Nephron progenitor cell (in vitro differentiated cells): ENCODE measurements at regions not wholly inside any gene's neighbourhood (a gene's known extent, or its start where the extent isn't known, plus 50 kb on each side); places are given as distances from the start of the nearest gene placed in this dataset.

Source experiments
- DNase-seq: peaks from one replicate; pipeline ENCODE4 v3.0.0; 2021
- H3K27ac Mint-ChIP-seq: 2 replicates; pipeline ENCODE4 v1.8.0; 2021; ENCODE audit warnings: mild to moderate bottlenecking, moderate library complexity, mixed read lengths
- H3K27me3 Mint-ChIP-seq: 2 replicates; pipeline ENCODE4 v1.8.0; 2021; ENCODE audit warnings: mild to moderate bottlenecking, low read depth, mixed read lengths; ENCODE audit not compliant: poor library complexity
- H3K36me3 Mint-ChIP-seq: 2 replicates; pipeline ENCODE4 v1.8.0; 2021; ENCODE audit warnings: low read depth, mixed read lengths
- H3K4me1 Mint-ChIP-seq: 2 replicates; pipeline ENCODE4 v1.8.0; 2021; ENCODE audit warnings: mixed read lengths
- H3K4me3 Mint-ChIP-seq: 2 replicates; pipeline ENCODE4 v1.8.0; 2021; ENCODE audit warnings: mild to moderate bottlenecking, moderate library complexity, mixed read lengths
- H3K9me3 Mint-ChIP-seq: 2 replicates; pipeline ENCODE4 v1.8.0; 2021; ENCODE audit warnings: mild to moderate bottlenecking, moderate library complexity, mixed read lengths
- CTCF ChIP-seq: fragments of 200-600 bp; sonication (generic); IDR thresholded peaks from 2 replicates; pipeline ENCODE4 v1.5.0; 2021; ENCODE audit warnings: antibody characterized with exemption

- Mint-ChIP-seq H3K36me3 (no peaks in the 10 kb centered on the region), H3K4me1 (no peaks in the 10 kb centered on the region), H3K27me3 (peaks cover 3% of the 10 kb centered on the region), H3K9me3 (no peaks in the 10 kb centered on the region), H3K27ac (no peak overlapping the region), H3K4me3 (no peak overlapping the region)
- TF ChIP-seq CTCF, result no peak
- no peak for DNase-seq
Measured at GRCh38 chr6:10302566-10303235, 112.2 kb downstream of the TFAP2A start.

- no peaks in the 10 kb centered on the region for H3K36me3 Mint-ChIP-seq
- H3K4me3 Mint-ChIP-seq, result no peak overlapping the region
- no peaks in the 10 kb centered on the region for H3K9me3 Mint-ChIP-seq
- peaks cover 3% of the 10 kb centered on the region for H3K27me3 Mint-ChIP-seq
- DNase-seq, result no peak
- H3K4me1 Mint-ChIP-seq, result no peaks in the 10 kb centered on the region
- TF ChIP-seq CTCF, result no peak
- no peak overlapping the region for H3K27ac Mint-ChIP-seq
Measured at GRCh38 chr6:10300071-10300470, 114.8 kb downstream of the TFAP2A start.

- Mint-ChIP-seq H3K9me3 (no peaks in the 10 kb centered on the region), H3K27me3 (no peaks in the 10 kb centered on the region), H3K4me3 (no peak overlapping the region), H3K27ac (no peak overlapping the region), H3K36me3 (no peaks in the 10 kb centered on the region), H3K4me1 (no peaks in the 10 kb centered on the region)
- no peak for TF ChIP-seq CTCF
- no peak for DNase-seq
Measured at GRCh38 chr6:10297832-10298231, 117.0 kb downstream of the TFAP2A start.

GRCh38 chr6:10278746-10279145 is 136.1 kb downstream of the TFAP2A start:
- TF ChIP-seq CTCF, result no peak
- Mint-ChIP-seq H3K4me1 (peaks cover 18% of the 10 kb centered on the region), H3K27me3 (peaks cover 5% of the 10 kb centered on the region), H3K9me3 (peaks cover 17% of the 10 kb centered on the region), H3K4me3 (no peak overlapping the region), H3K27ac (no peak overlapping the region), H3K36me3 (no peaks in the 10 kb centered on the region)
- DNase-seq, result no peak

- Mint-ChIP-seq H3K9me3 (peaks cover 17% of the 10 kb centered on the region), H3K4me3 (no peak overlapping the region), H3K4me1 (peaks cover 30% of the 10 kb centered on the region), H3K36me3 (no peaks in the 10 kb centered on the region), H3K27me3 (peaks cover 13% of the 10 kb centered on the region), H3K27ac (peak overlapping the region; percentile 89)
- peak; percentile 20 for DNase-seq
- TF ChIP-seq CTCF, result no peak
Measured at GRCh38 chr6:10276660-10277287, 138.1 kb downstream of the TFAP2A start.

DNA sequence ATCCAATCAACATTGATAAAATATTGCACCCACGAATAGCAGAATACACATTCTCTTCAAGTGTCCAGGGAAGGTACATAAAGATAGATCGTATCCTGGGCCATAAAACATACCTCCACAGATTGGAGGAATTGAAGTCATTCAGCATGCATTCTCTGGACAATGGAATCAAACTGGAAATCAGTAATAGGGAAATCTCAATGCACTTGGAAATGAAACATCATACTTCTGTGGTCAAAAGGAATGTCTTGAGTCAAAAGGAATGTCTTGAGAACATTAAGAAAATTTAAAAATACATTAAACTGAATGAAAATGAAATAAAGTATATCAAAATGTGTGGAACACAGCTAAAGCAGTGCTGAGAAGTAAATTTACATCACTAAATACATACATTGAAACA is 138.8 kb downstream of the TFAP2A start:
- Mint-ChIP-seq H3K9me3 (peaks cover 17% of the 10 kb centered on the region), H3K4me1 (peaks cover 30% of the 10 kb centered on the region), H3K4me3 (no peak overlapping the region), H3K27me3 (peaks cover 17% of the 10 kb centered on the region), H3K36me3 (no peaks in the 10 kb centered on the region), H3K27ac (peak overlapping the region; percentile 33)
- no peak for TF ChIP-seq CTCF
- no peak for DNase-seq
